Right lobe of liver (tissue), 6 donors: ENCODE measurements at regions not wholly inside any gene's neighbourhood (a gene's known extent, or its start where the extent isn't known, plus 50 kb on each side); places are given as distances from the start of the nearest gene placed in this dataset.

Experiments
- ATAC-seq, 4 donors: fragments of 200-7000 bp; cut with Tn5 transposase; one replicate each; pipeline ENCODE4 v1.9.1; 2020; ENCODE audit warnings: mild to moderate bottlenecking in 4 of 4, moderate library complexity in 4 of 4
- DNase-seq, 3 donors: peaks; one replicate each; pipeline ENCODE4 v3.0.0-alpha.2; 2020
- H3K27ac ChIP-seq, 3 donors: fragments of 200-600 bp; one replicate each; pipeline ENCODE4 v1.8.0; 2022
- H3K27me3 ChIP-seq, 2 donors: fragments of 200-600 bp; one replicate each; pipeline ENCODE4 v1.8.0; 2022
- H3K36me3 ChIP-seq, 4 donors: fragments of 200-600 bp; sonication (generic) in 1 of 4; one replicate each; pipeline versions ENCODE4 v1.5.1 to v1.8.0; 2017 to 2022; ENCODE audit warnings: control low read depth in 1 of 4
- H3K4me1 ChIP-seq, 4 donors: fragments of 200-600 bp; sonication (generic) in 1 of 4; one replicate each; pipeline versions ENCODE4 v1.5.1 to v1.8.0; 2017 to 2022; ENCODE audit warnings: control low read depth in 1 of 4
- H3K4me3 ChIP-seq, 3 donors: fragments of 200-600 bp; one replicate each; pipeline ENCODE4 v1.8.0; 2022
- H3K9me3 ChIP-seq, 4 donors: fragments of 200-600 bp; sonication (generic) in 1 of 4; one replicate each; pipeline versions ENCODE4 v1.5.1 to v1.8.0; 2017 to 2022; ENCODE audit warnings: control low read depth in 1 of 4
- CTCF ChIP-seq, 4 donors: fragments of 200-600 bp in 3 of 4; fragments of 450-650 bp in 1 of 4; IDR thresholded peaks; one replicate each; pipeline versions ENCODE4 v1.5.1 to v1.8.0; 2016 to 2022; ENCODE audit warnings: antibody characterized with exemption in 4 of 4, mild to moderate bottlenecking in 2 of 4
- POLR2A ChIP-seq: fragments of 450-650 bp; IDR thresholded peaks from one replicate; pipeline ENCODE4 v1.6.1; 2017; ENCODE audit warnings: antibody characterized with exemption, mild to moderate bottlenecking
- WGBS: methylation state at CpG from one replicate; pipeline ENCODE4 v1.1.6; 2018; ENCODE audit warnings: low coverage, low lambda C conversion rate; ENCODE audit not compliant: insufficient coverage; ENCODE audit errors: missing lambda C conversion rate; 5-methylcytosine and 5-hydroxymethylcytosine counted together
- intact Hi-C, 2 donors: fragments of 100-400 bp; cut with DNase I; formaldehyde crosslinking; loops; one replicate each; pipeline versions ENCODE4 v1.11.2 to v1.14.1; 2022
- donor health status: DM: no; HTN: yes; CAD: no.
- donor health status: DM: no; HTN: no; CAD: no.
- donor health status: DM: no; HTN: no; CAD: no.
- donor health status: DM: no; HTN: yes; CAD: no.
- donor health status: DM: no; HTN: yes; CAD: no.

GRCh38 chr19:31826325-31826724 lies 477.1 kb upstream of the TSHZ3 start:
- no peaks in the 10 kb centered on the region for H3K4me1 ChIP-seq
- 57% methylated on average over 2 of the region's 4 CpGs for WGBS
- no peaks in the 10 kb centered on the region for H3K9me3 ChIP-seq
- DNase-seq (no peak), ATAC-seq (no peak)
- intact Hi-C loops, result no loop called here
- H3K27me3 ChIP-seq, result no peaks in the 10 kb centered on the region
- H3K36me3 ChIP-seq, result no peaks in the 10 kb centered on the region
- TF ChIP-seq POLR2A (no peak), CTCF (IDR thresholded peaks at IDR 0.05) (no peak)
- no peak overlapping the region for H3K27ac ChIP-seq
- no peak overlapping the region for H3K4me3 ChIP-seq

GRCh38 chr19:31831421-31832175 lies 482.4 kb upstream of the TSHZ3 start:
- no peak overlapping the region for H3K4me3 ChIP-seq
- no peaks in the 10 kb centered on the region for H3K27me3 ChIP-seq
- no peak for TF ChIP-seq CTCF (IDR thresholded peaks at IDR 0.05)
- DNase-seq (no peak), ATAC-seq (no peak)
- no peaks in the 10 kb centered on the region for H3K9me3 ChIP-seq
- no peak overlapping the region for H3K27ac ChIP-seq
- intact Hi-C loops, result no loop called here
- H3K36me3 ChIP-seq, result no peaks in the 10 kb centered on the region
- no peaks in the 10 kb centered on the region for H3K4me1 ChIP-seq
- WGBS, result 41% methylated on average over 8 of the region's 8 CpGs

GRCh38 chr19:31832176-31832548 lies 482.9 kb upstream of the TSHZ3 start:
- H3K27ac ChIP-seq, result no peak overlapping the region
- TF ChIP-seq POLR2A, result no peak
- no peak for TF ChIP-seq CTCF (IDR thresholded peaks at IDR 0.05)
- 73% methylated on average over 4 of the region's 5 CpGs for WGBS
- H3K4me3 ChIP-seq, result no peak overlapping the region
- no peak for ATAC-seq
- no peaks in the 10 kb centered on the region for H3K4me1 ChIP-seq
- no peak for DNase-seq
- intact Hi-C loops, result no loop called here
- no peaks in the 10 kb centered on the region for H3K9me3 ChIP-seq
- H3K27me3 ChIP-seq, result no peaks in the 10 kb centered on the region
- no peaks in the 10 kb centered on the region for H3K36me3 ChIP-seq

- Histone ChIP-seq H3K27me3 (no peaks in the 10 kb centered on the region), H3K4me3 (no peak overlapping the region), H3K4me1 (no peaks in the 10 kb centered on the region), H3K36me3 (no peaks in the 10 kb centered on the region), H3K9me3 (no peaks in the 10 kb centered on the region), H3K27ac (no peak overlapping the region)
- TF ChIP-seq POLR2A (no peak), CTCF (IDR thresholded peaks at IDR 0.05) (no peak)
- DNase-seq, result no peak
- intact Hi-C loops, result no loop called here
- no peak for ATAC-seq
Observed at GRCh38 chr19:31834070-31834469, 484.8 kb upstream of the TSHZ3 start.
